NCI-H2107 treated with DMSO at 0.1 percent for 48 hours (cell line): ENCODE measurements at regions not wholly inside any gene's neighbourhood (a gene's known extent, or its start where the extent isn't known, plus 50 kb on each side); places are given as distances from the start of the nearest gene placed in this dataset.
"Not testable (repeated sequence)": the region's sequence is repeated elsewhere in the genome, so short reads cannot be mapped to it uniquely, and the experiment has no call there.

Experiments
- DNase-seq: peaks from one replicate; lab custom pipeline; 2025; ENCODE audit not compliant: unreplicated experiment; lab: John Stamatoyannopoulos, UW

DNA sequence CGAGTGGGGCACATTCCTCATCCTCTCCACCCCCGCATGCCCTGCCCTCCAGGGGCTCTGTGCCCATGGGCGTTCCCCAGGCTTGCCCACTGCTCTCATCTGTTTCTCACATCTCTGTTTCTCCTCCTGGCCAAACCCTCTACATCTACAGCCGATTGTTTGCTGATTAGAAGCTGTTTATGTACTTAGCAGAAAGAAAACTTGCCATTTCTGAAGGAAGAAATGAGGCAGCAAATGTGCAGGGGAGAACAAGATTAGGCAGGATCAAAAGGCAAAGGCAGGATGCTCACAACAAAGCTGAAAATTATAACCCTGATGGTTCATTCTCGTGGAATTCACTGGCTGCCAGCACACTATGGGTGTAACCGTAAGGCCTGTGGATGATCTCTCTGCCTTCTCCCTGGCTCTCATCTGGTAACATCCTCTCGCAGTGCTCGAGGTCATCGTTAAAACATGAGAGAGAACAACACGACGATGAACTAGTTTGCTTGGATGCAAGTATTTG lies 111.6 kb upstream of the KLF14 start:
- DNase-seq: no peak

DNA sequence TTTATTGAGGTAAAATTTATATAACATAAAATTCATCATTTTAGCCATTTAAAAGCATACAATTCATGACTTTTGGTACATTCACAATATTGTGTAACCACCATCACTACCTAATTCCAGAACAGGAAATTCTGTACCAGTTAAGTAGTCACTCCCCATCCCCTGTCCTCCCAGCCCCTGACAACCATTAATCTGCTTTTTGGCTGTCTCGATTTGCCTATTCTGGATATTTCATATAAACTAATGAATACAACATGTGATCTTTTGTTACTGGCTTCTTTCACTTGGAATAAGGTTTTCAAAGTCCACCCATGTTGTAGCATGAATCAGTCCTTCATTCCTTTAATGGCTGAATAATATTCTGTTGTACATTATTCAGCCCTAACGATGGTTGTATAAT lies 115.6 kb upstream of the KLF14 start:
- no peak for DNase-seq

DNA sequence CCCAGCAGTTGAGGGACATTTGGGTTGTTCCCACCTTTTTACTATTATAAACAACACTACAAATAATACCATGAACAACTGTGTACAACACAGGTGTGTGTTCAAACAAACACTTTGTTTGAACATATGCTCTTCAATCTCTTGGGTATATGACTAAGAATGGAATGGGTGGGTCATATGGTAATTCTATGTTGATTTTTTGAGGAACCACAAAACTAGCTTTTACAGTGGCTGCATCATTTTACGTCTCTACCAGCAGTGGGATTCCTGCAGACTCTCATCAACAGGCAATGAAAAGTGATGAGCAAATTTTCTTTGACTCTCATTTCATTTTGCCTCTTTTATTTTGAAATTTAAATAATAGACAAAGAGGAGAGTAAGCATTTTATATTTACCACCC lies 116.9 kb upstream of the KLF14 start:
- DNase-seq: no peak

DNA sequence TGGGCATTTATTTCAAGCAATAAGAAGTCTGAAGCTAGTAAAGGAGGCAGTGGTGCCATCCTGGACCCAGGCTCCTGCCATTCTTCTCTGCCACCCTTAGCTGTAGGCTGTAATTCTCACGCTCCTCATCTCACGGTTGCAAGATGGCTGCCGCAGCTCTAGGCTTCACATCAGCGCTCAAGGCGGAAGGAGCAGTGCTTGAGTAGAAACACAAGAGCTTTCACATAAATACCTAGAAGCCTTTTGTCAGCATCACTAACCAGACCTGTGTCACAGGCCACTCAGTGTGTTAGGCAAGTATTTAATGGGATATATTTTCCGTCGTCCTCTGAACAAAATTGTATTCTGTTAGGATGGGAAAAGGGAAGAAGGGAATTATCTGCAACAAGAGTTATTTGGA lies 118.9 kb upstream of the KLF14 start:
- no peak for DNase-seq

DNA sequence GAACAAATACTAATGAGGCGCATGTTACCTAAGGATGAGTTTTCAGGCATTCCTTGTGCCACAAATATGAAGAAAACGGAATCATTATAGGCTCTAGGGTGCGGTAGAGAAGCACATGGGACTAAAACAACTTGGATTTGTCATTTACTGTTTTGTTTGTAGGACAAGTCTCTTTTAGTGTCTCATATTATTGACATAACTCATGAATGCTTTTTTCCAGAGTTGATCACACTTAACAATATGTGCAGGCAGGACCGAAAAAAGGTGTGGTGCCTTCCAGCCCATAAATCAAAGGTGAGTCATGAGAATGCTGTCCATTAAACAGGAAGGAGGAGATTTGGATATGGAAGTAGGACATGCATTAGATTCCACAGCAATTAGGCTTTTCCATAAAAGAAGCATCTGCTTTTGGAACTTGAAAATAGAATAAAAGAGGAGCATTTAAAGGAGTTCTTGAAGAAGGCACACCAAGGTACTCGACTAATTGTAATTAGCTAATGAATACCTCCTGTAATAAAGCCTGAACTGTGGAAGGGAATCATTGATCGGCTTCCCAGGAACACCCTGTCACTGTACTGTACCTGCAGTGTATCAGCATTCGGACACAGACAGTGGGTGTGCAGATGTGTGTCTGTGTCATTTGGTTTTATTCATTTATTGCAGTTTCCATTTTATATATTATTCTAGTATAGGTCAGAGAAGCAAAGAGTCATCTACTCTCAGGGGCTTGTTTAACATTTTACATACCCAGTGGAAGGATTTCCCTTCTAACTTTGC lies 119.7 kb upstream of the KLF14 start:
- DNase-seq: no peak

DNA sequence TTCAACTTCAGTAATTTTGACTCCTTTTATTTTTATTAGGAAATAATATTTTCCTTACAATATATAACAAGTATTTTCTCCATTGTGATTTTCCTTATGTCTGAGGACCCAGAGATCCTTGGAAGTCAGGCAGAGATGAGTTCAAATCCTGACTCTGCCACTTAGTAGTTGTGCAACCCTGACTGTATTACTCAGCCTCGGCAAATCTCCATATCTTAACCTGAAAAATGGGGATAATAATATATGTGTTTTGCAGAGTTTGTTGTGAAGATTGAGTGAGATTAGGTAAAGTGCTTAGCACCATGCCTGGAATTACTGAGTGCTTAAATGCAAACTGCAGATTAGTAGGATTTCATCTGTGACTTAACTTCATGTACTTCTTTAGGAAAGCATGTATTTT lies 120.5 kb upstream of the KLF14 start:
- DNase-seq: no peak

DNA sequence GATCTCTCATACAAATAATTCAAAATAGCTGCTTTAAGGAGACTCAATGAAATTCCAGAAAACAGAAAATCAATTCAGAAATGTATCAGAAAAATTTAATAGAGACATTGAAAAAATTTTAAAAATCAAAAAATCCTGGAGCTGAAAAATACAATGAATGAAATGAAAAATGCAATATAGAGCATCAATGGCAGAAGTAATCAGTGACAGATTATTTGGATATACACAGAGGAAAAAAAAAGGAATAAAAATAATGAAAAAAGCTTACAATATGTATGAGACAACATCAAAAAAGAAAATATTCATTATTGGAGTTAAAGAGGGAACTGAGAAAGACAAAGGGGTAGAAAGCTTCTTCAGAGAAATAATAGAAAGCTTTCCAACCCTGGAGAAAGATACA lies 122.9 kb upstream of the KLF14 start:
- DNase-seq: no peak

DNA sequence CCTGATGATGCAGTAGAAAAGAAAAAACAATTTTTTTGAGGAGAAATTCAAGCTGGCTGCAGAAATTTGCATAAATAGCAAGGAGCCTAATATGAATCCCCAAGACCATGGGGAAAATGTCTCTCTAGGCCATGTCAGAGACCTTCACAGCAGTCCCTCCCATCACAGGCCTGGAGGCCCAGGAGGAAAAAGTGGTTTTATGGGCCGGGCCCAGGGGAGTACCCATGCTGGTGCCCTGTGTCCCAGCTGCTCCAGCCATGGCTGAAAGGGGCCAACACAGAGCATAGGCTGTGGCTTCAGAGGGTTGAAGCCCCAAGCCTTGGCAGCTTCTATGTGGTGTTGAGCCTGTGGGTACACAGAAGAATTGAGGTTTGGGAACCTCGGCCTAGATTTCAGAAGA lies 126.8 kb upstream of the KLF14 start:
- DNase-seq: not testable (repeated sequence)

DNA sequence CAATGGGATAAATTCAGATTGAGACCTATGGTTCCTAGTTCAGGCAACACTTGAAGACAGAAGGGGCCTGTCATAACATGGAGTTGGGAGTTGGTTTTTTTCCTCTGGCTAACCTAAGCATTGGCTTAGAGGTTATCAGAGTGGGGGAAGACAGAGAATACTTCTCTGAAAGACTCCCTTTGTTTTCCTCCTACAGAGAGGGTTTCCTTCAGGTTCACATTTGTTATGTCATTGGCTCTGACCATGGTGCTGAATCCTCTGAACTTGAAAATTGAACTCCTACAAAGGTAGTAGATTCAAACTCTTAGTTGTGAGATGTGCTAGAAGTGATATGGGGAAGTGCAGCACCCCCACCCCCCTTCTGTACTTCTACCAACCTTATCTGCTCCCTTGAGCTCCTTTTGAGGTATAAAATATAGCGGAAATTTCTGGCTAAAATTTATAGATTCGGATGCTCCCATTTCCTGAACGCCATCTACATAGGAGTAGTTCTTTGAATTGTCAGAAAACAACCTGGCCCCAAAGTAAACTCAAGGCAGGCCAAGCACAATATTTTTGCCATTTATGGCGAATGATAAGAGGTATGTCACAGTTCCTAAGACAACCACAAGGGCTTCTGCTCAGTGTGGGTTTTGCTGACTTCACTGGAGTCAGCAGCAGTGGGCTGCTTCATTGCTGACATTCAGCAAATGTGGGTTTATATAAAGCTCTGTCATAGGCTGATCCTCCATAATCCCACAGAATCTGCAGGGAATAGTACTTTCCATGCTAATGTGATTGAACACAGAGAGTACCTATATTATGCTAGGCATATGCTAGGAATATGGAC lies 131.6 kb upstream of the KLF14 start:
- DNase-seq: no peak

DNA sequence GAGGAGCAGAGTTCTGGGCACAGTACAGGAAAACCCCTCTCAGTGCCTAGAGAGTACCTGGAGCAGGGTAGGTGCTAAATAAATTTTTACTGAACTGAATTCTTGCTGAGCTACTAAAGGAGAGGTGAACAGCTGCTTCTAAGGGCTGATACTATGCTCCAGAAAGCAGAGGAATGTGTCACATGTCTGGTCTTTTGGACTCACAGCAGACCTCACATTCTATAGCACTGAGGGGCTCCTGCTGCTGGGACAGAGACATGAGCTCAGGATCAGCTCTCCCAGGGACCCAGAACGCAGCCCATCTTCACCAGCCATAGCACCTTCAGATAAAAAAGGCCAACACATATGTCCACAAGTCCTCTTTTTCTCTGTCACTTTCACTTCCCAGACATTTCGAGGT lies 133.0 kb upstream of the KLF14 start:
- DNase-seq: no peak

DNA sequence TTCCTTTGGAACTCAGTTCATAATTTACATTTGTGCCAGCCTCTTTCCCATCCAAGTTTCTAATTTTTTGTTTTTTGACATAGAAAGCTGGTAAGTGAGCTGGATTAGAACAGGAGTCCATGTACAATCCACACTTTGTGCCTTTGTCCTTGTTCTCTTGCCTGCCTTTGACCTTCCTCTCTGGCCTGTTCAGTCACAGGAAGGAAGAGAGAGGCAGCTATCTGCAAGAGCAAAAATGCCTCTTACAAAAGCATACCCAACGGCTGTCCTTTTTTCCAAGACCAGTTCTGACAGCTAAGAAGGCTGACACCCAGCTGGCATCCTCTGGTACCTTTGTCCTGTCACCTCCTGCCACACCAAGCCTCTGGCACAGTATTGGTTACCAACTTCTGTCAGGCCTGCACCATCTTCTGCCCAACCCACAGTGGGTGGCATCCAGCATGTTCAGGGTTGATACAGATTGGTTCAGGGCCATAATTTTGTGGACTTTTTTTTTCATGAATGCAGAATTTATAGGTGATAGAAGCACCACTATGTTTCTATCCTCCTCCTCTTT lies 133.7 kb upstream of the KLF14 start:
- DNase-seq: no peak

DNA sequence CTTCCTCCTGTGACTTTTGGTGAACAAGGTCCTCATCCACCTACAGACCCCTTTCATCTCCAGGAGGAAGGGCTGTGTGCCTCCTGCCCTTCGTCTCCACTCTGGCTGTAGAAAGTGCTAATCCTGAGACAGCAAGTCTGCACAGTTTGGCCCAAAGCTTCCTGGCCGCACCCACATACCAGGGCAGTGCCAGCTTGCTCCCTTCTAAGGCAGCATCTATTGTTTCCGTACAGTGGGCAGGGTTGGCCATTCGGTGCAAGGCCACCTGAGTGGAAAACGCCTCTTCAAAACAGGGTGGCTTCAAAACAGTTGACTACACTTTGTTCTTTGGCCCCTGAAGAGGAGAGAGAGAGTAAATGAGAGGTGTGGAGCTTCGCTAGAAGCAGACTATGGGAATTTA lies 134.1 kb upstream of the KLF14 start:
- DNase-seq: no peak

DNA sequence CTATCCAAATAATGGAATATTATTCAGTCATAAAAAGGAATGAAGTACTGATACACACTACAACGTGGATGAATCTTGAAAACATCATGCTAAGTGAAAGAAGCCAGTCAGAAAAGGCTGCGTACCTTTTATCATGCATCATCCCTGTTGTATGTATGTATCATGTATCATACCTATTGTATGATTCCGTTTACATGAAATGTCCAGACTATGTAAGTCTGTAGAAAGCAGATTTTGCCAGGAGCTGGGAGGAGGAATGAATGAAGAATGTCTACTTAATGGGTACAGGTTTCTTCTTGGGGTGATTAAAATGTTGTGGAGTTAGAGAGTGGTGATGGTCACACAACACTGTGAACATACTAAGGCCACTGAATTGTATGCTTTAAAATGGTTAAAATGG lies 135.9 kb upstream of the KLF14 start:
- DNase-seq: no peak

DNA sequence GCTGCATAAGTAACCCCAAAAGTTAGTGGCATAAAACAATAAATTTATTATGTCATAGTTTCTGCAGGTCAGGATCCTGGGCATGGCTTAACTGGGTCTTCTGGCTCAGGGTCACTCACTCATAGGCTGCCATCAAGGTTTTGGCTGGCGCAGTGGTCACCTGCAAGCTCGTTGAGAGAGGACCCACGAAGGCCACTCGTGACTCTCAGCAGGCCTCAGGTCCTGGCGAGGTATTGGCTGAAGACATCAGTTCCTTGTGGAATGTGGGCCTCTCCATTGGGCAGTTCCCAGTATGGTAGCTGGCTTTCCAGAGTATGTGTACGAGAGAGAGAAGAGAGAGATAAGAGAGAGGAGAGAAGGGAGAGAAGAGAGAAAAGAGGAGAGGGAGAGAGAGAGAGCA lies 138.3 kb upstream of the KLF14 start:
- no peak for DNase-seq

DNA sequence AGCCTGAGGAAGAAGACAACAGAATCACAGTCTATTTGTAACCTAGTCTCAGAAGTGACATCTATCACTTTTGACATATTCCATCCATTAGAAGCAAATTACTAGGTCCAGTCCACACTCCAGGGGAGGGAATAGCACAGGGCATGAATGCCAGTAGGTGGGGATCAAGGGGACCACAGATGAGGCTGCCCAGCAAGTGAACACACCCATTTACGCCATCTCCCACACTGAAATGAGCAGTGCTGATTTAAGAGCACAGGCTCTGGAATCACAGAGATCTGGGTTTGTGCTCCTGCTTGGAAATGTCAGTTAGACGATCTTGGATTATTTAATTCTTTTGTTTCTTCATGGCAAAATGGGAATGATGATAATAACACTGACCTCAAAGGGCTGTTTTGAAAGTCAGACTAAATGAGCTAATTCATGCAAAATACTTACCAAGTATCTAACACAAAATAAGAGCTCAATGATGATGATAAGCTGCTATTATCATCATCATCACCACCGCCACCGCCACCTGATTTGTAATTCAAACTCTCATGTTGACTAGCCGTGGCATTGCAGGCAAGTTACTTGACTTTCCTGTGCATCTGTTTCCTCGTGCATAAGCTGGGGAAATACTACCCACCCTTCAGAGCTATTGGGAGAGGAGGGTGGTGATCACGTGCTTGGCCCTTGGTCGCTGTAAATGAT lies 138.9 kb upstream of the KLF14 start:
- DNase-seq: no peak

DNA sequence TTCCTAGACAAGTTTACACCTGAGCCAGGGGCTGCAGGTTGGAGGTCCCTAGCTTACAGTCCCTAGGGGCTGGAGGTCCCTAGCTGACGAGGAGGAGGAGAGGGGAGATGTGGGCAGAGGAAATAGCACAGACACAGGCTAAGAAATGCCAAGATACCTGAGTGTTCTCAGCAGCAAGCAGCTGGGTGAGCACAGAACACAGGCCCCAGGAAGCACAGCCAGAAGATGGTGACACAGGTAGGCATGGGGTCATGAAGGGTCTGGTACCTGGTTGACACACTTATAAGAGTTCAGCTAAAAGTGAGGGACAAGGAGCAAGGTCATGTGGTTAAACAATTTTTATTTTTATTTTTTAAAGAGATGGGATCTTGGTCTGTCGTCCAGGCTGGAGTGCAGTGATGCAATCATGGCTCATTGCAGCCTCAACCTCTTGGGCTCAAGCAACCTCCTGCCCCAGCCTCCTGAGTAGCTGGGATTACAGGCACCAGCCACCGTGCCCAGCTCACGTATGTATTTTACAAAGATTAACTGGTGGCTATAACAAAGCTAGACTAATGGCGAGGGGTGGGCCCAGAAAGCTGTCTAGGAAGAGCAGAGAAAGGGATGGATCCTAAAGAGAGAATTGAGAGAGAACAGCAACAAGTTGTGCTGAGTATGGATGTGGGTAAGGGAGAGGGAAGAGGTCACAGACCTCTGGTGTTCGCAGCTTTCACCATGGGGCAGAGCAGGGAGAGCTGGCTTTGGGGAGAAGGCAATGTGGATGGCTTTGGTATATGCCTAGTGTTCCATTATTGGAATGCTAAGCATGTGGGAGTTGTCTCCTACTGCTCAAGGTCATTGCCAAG lies 140.3 kb upstream of the KLF14 start:
- DNase-seq: no peak

DNA sequence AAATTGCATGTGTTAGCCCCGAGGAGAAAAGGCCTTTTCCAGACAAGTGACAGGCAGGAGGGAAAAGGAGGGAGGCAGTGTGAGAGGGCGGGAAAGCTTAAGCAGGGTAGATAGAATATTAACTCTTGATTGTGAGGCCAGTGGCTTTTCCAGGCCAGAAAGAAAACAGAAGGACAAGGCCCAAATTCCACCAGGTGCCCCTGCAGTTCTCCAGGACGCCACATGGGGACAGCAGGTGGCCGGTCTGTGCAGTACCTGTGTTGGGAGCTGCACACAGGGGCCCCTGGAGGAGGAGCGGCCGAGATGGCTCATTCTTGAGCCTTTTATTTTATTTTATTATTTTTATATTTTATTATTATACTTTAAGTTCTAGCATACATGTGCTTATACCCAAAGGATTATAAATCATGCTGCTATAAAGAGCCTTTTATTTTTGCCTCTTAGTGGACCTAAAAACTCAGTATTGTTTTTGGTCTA lies 141.3 kb upstream of the KLF14 start:
- DNase-seq: no peak

DNA sequence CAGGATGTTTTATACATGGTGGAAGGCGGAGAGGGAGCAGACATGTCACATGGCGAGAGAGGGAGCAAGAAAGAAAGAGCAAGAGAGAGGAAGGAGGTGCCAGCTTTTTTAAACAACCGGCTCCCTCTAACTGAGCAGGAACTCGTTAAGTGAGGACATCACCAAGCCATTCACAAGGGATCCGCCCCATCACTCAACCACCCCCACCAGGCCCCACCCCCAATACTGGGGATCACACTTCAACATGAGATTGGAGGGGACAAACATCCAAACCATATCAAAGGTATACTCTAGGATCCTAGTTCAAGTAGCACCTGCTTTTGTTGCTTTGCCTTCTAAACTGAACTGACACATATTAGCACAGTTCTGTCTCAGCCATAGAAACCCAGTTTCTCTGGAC lies 141.9 kb upstream of the KLF14 start:
- DNase-seq: no peak

DNA sequence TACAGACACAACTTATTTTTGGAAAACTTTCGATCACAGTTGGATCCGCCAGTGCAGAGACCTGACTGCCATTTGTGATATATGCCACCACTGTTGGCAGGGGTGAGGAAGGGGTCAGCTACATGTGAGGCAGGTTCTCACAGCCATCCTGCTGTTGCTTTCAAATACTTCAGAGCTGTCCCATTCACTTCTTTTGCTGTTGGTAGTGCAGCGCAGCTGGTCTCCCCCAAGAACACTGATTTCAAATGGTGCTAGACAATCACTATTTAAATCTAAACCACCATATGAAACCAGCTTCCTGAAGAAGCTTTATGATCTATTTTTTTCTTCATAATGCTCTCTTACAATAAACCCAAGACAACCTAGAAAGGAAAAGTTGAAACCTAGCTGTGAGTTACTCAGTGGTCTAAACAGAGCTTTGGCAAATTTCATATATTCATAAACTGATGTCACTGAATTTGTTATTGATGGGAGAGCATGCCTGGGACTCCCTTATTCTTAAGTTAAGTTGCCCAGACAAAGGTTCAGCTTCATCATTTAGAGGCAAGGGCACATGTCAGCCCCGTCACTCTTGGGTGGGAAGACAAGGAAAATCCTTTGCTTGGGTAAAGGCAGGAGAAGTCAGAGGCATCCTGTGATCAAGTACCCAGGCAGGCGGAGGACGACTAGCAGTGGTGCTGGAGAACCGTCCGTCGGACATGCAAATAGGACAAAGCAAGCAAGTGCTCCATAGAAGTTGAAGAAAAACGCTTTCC lies 143.4 kb upstream of the KLF14 start:
- DNase-seq: no peak

DNA sequence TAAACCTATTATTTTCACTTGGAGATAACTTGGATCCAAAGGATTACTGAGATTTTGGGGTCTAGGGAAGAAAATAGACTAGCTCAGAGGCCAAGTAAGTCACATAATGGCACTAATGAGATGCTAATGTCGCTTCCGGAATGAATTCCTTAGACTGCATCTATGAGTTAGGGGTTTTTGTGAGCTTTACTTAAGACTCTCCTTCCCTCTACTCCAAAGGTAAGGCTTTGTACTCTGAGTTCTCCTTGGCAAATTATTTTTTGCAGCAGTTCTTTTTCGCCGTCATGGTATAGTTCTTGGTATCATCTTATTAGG lies 143.9 kb upstream of the KLF14 start:
- no peak for DNase-seq
